ENCODE measurements at regions not wholly inside any gene's neighbourhood (a gene's known extent, or its start where the extent isn't known, plus 50 kb on each side); places are given as distances from the start of the nearest gene placed in this dataset.

- no peaks in the 10 kb centered on the region for H3K36me3 ChIP-seq (replicated peaks in 1 of 2; ENCODE audit: control insufficient read depth in 2 of 2, insufficient read depth in 2 of 2, low read length in 2 of 2)
- H2BK15ac ChIP-seq (ENCODE audit: low read length): no peak overlapping the region
- no peak overlapping the region for H3K4me3 ChIP-seq (ENCODE audit: low read length in 2 of 2)
- H2BK5ac ChIP-seq (ENCODE audit: low read length): no peak overlapping the region
- no peaks in the 10 kb centered on the region for H3K27me3 ChIP-seq (ENCODE audit: control insufficient read depth in 3 of 3, insufficient read depth in 3 of 3, low read depth in 1 of 3, low read length in 3 of 3)
- H4K8ac ChIP-seq (ENCODE audit: low read depth, low read length): no peak overlapping the region
- no peak overlapping the region for H3K4me2 ChIP-seq (ENCODE audit: insufficient read depth, low read length, poor library complexity, severe bottlenecking)
- H3K18ac ChIP-seq (ENCODE audit: low read length): no peak overlapping the region
- H4K91ac ChIP-seq (ENCODE audit: low read depth, low read length, poor library complexity): no peak overlapping the region
- H3K4me1 ChIP-seq (ENCODE audit: control insufficient read depth in 2 of 2, insufficient read depth in 1 of 2, low read depth in 1 of 2, low read length in 2 of 2): peaks cover 9 to 15% of the 10 kb centered on the region in 2 donors
- peaks cover 0 to 4% of the 10 kb centered on the region in 2 donors for H3K9me3 ChIP-seq (replicated peaks in 1 of 2; ENCODE audit: control insufficient read depth in 2 of 2, insufficient read depth in 1 of 2, low read depth in 1 of 2, low read length in 2 of 2)
- H3K79me1 ChIP-seq (ENCODE audit: low read depth, low read length): no peaks in the 10 kb centered on the region
- H3K27ac ChIP-seq (replicated peaks; ENCODE audit: low read length): no peak overlapping the region
- H2AFZ ChIP-seq (ENCODE audit: low read length): no peak overlapping the region
- H2BK12ac ChIP-seq (ENCODE audit: low read length): no peak overlapping the region
- DNase-seq (ENCODE audit: low spot score): no peak
- H3K23ac ChIP-seq (ENCODE audit: low read depth, low read length, poor library complexity): no peak overlapping the region
- no peak overlapping the region for H2AK5ac ChIP-seq (ENCODE audit: low read depth, low read length)
- H2BK120ac ChIP-seq (ENCODE audit: low read depth, low read length): no peak overlapping the region
- H3K14ac ChIP-seq (ENCODE audit: low read length): no peak overlapping the region
- no peak overlapping the region for H3K4ac ChIP-seq (ENCODE audit: low read length)
- H3K9ac ChIP-seq (ENCODE audit: low read depth, low read length, poor library complexity): no peak overlapping the region
- no CpG with 5 or more reads among the region's 6 CpGs for WGBS, 2 donors (ENCODE audit: extremely low coverage in 2 of 2, insufficient read length in 2 of 2, insufficient replicate concordance in 1 of 2)
Measured at GRCh38 chr13:109363431-109363830, 423.0 kb downstream of the IRS2 start.

- no peak overlapping the region for H4K8ac ChIP-seq (ENCODE audit: low read depth, low read length)
- no peaks in the 10 kb centered on the region for H3K36me3 ChIP-seq (replicated peaks in 1 of 2; ENCODE audit: control insufficient read depth in 2 of 2, insufficient read depth in 2 of 2, low read length in 2 of 2)
- H2BK15ac ChIP-seq (ENCODE audit: low read length): no peak overlapping the region
- peaks cover 6 to 12% of the 10 kb centered on the region in 2 donors for H3K4me1 ChIP-seq (ENCODE audit: control insufficient read depth in 2 of 2, insufficient read depth in 1 of 2, low read depth in 1 of 2, low read length in 2 of 2)
- H3K14ac ChIP-seq (ENCODE audit: low read length): no peak overlapping the region
- no peak overlapping the region for H4K91ac ChIP-seq (ENCODE audit: low read depth, low read length, poor library complexity)
- H2AK5ac ChIP-seq (ENCODE audit: low read depth, low read length): no peak overlapping the region
- H2BK5ac ChIP-seq (ENCODE audit: low read length): no peak overlapping the region
- no peak overlapping the region for H3K4ac ChIP-seq (ENCODE audit: low read length)
- H3K18ac ChIP-seq (ENCODE audit: low read length): no peak overlapping the region
- no peak overlapping the region for H2BK120ac ChIP-seq (ENCODE audit: low read depth, low read length)
- no peak overlapping the region for H3K4me2 ChIP-seq (ENCODE audit: insufficient read depth, low read length, poor library complexity, severe bottlenecking)
- H3K79me1 ChIP-seq (ENCODE audit: low read depth, low read length): no peaks in the 10 kb centered on the region
- no peaks in the 10 kb centered on the region for H3K27me3 ChIP-seq (ENCODE audit: control insufficient read depth in 3 of 3, insufficient read depth in 3 of 3, low read depth in 1 of 3, low read length in 3 of 3)
- no peak for DNase-seq (ENCODE audit: low spot score)
- WGBS, 2 donors (ENCODE audit: extremely low coverage in 2 of 2, insufficient read length in 2 of 2, insufficient replicate concordance in 1 of 2): no CpG with 5 or more reads among the region's 2 CpGs
- no peak overlapping the region for H3K27ac ChIP-seq (replicated peaks; ENCODE audit: low read length)
- no peak overlapping the region for H3K9ac ChIP-seq (ENCODE audit: low read depth, low read length, poor library complexity)
- no peak overlapping the region for H3K4me3 ChIP-seq (ENCODE audit: low read length in 2 of 2)
- H2BK12ac ChIP-seq (ENCODE audit: low read length): no peak overlapping the region
- H2AFZ ChIP-seq (ENCODE audit: low read length): no peak overlapping the region
- no peak overlapping the region for H3K23ac ChIP-seq (ENCODE audit: low read depth, low read length, poor library complexity)
- H3K9me3 ChIP-seq (replicated peaks in 1 of 2; ENCODE audit: control insufficient read depth in 2 of 2, insufficient read depth in 1 of 2, low read depth in 1 of 2, low read length in 2 of 2): peaks cover 0 to 4% of the 10 kb centered on the region in 2 donors
Measured at GRCh38 chr13:109362616-109363015, 423.8 kb downstream of the IRS2 start.

- H3K9ac ChIP-seq (ENCODE audit: low read depth, low read length, poor library complexity): no peak overlapping the region
- no peak overlapping the region for H3K27ac ChIP-seq (replicated peaks; ENCODE audit: low read length)
- no peak overlapping the region for H2BK5ac ChIP-seq (ENCODE audit: low read length)
- no peak overlapping the region for H2BK15ac ChIP-seq (ENCODE audit: low read length)
- no peaks in the 10 kb centered on the region for H3K79me1 ChIP-seq (ENCODE audit: low read depth, low read length)
- H2AFZ ChIP-seq (ENCODE audit: low read length): no peak overlapping the region
- H3K4me2 ChIP-seq (ENCODE audit: insufficient read depth, low read length, poor library complexity, severe bottlenecking): no peak overlapping the region
- no peaks in the 10 kb centered on the region for H3K27me3 ChIP-seq (ENCODE audit: control insufficient read depth in 3 of 3, insufficient read depth in 3 of 3, low read depth in 1 of 3, low read length in 3 of 3)
- no peak overlapping the region for H3K18ac ChIP-seq (ENCODE audit: low read length)
- peaks cover 0 to 4% of the 10 kb centered on the region in 2 donors for H3K9me3 ChIP-seq (replicated peaks in 1 of 2; ENCODE audit: control insufficient read depth in 2 of 2, insufficient read depth in 1 of 2, low read depth in 1 of 2, low read length in 2 of 2)
- H3K14ac ChIP-seq (ENCODE audit: low read length): no peak overlapping the region
- no CpG with 5 or more reads among the region's 11 CpGs for whole genome bisulfite sequencing, 2 donors (ENCODE audit: extremely low coverage in 2 of 2, insufficient read length in 2 of 2, insufficient replicate concordance in 1 of 2)
- H3K4ac ChIP-seq (ENCODE audit: low read length): no peak overlapping the region
- H4K8ac ChIP-seq (ENCODE audit: low read depth, low read length): no peak overlapping the region
- DNase-seq (ENCODE audit: low spot score): no peak
- H2BK12ac ChIP-seq (ENCODE audit: low read length): no peak overlapping the region
- no peak overlapping the region for H2AK5ac ChIP-seq (ENCODE audit: low read depth, low read length)
- no peak overlapping the region for H2BK120ac ChIP-seq (ENCODE audit: low read depth, low read length)
- no peak overlapping the region for H4K91ac ChIP-seq (ENCODE audit: low read depth, low read length, poor library complexity)
- no peaks in the 10 kb centered on the region for H3K36me3 ChIP-seq (replicated peaks in 1 of 2; ENCODE audit: control insufficient read depth in 2 of 2, insufficient read depth in 2 of 2, low read length in 2 of 2)
- H3K4me1 ChIP-seq (ENCODE audit: control insufficient read depth in 2 of 2, insufficient read depth in 1 of 2, low read depth in 1 of 2, low read length in 2 of 2): peaks cover 2 to 3% of the 10 kb centered on the region in 2 donors
- H3K4me3 ChIP-seq (ENCODE audit: low read length in 2 of 2): no peak overlapping the region
- H3K23ac ChIP-seq (ENCODE audit: low read depth, low read length, poor library complexity): no peak overlapping the region
Measured at GRCh38 chr13:109361562-109362289, 424.7 kb downstream of the IRS2 start.

GRCh38 chr13:109357751-109358471 lies 428.5 kb downstream of the IRS2 start:
- H3K4ac ChIP-seq (ENCODE audit: low read length): no peak overlapping the region
- no peak overlapping the region for H2BK5ac ChIP-seq (ENCODE audit: low read length)
- H3K9me3 ChIP-seq (replicated peaks in 1 of 2; ENCODE audit: control insufficient read depth in 2 of 2, insufficient read depth in 1 of 2, low read depth in 1 of 2, low read length in 2 of 2): no peaks in the 10 kb centered on the region
- no peak overlapping the region for H3K4me3 ChIP-seq (ENCODE audit: low read length in 2 of 2)
- DNase-seq (ENCODE audit: low spot score): no peak
- H3K79me1 ChIP-seq (ENCODE audit: low read depth, low read length): no peaks in the 10 kb centered on the region
- H4K91ac ChIP-seq (ENCODE audit: low read depth, low read length, poor library complexity): no peak overlapping the region
- no peaks in the 10 kb centered on the region for H3K27me3 ChIP-seq (ENCODE audit: control insufficient read depth in 3 of 3, insufficient read depth in 3 of 3, low read depth in 1 of 3, low read length in 3 of 3)
- no peak overlapping the region for H4K8ac ChIP-seq (ENCODE audit: low read depth, low read length)
- H3K4me1 ChIP-seq (ENCODE audit: control insufficient read depth in 2 of 2, insufficient read depth in 1 of 2, low read depth in 1 of 2, low read length in 2 of 2): peaks cover 0 to 9% of the 10 kb centered on the region in 2 donors
- no peak overlapping the region for H2AFZ ChIP-seq (ENCODE audit: low read length)
- no peaks in the 10 kb centered on the region for H3K36me3 ChIP-seq (replicated peaks in 1 of 2; ENCODE audit: control insufficient read depth in 2 of 2, insufficient read depth in 2 of 2, low read length in 2 of 2)
- no peak overlapping the region for H3K18ac ChIP-seq (ENCODE audit: low read length)
- no peak overlapping the region for H3K14ac ChIP-seq (ENCODE audit: low read length)
- no peak overlapping the region for H3K4me2 ChIP-seq (ENCODE audit: insufficient read depth, low read length, poor library complexity, severe bottlenecking)
- H2BK12ac ChIP-seq (ENCODE audit: low read length): no peak overlapping the region
- H3K23ac ChIP-seq (ENCODE audit: low read depth, low read length, poor library complexity): no peak overlapping the region
- WGBS, 2 donors (ENCODE audit: extremely low coverage in 2 of 2, insufficient read length in 2 of 2, insufficient replicate concordance in 1 of 2): no CpG with 5 or more reads among the region's 16 CpGs
- H3K27ac ChIP-seq (replicated peaks; ENCODE audit: low read length): no peak overlapping the region
- H3K9ac ChIP-seq (ENCODE audit: low read depth, low read length, poor library complexity): no peak overlapping the region
- H2AK5ac ChIP-seq (ENCODE audit: low read depth, low read length): no peak overlapping the region
- no peak overlapping the region for H2BK15ac ChIP-seq (ENCODE audit: low read length)
- H2BK120ac ChIP-seq (ENCODE audit: low read depth, low read length): no peak overlapping the region

Data from neuronal stem cell (in vitro differentiated cells).